ENCODE measurements at regions not wholly inside any gene's neighbourhood (a gene's known extent, or its start where the extent isn't known, plus 50 kb on each side); places are given as distances from the start of the nearest gene placed in this dataset.

DNA sequence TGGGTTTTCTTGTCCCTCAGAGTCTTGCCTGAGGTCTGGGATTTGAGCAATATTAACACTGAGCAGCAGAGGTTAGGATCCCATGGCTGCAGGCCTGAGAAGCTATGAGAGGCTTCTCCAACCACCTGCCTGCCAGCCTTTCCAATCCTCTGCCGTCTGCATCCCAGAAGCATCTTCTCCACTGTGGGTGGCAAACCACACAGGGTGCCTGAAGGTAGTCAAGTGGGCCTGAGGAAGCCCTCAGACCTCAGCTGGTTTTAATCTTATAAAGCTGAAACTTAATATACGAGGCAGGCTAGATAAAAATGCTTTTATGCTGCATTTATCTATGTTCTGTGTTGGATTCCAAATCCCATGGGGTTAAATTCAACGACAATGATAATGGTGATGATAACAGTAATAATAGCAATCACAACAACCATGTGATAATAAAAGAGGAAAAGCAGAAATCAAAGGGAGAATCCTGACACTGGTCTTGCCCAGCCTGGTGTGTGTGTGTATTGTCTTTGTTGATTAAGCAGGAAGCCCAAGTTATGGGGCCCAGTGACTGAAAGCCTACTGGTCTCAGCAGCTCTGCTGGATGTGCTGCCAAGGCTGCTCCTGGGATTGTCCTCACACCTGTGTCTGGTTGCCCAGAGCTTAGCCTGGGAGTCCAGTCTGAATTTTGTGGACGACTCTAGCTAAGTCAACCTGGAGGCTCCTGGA lies 59.7 kb upstream of the LDAH start (continued):
- TF ChIP-seq, protein P1, sequence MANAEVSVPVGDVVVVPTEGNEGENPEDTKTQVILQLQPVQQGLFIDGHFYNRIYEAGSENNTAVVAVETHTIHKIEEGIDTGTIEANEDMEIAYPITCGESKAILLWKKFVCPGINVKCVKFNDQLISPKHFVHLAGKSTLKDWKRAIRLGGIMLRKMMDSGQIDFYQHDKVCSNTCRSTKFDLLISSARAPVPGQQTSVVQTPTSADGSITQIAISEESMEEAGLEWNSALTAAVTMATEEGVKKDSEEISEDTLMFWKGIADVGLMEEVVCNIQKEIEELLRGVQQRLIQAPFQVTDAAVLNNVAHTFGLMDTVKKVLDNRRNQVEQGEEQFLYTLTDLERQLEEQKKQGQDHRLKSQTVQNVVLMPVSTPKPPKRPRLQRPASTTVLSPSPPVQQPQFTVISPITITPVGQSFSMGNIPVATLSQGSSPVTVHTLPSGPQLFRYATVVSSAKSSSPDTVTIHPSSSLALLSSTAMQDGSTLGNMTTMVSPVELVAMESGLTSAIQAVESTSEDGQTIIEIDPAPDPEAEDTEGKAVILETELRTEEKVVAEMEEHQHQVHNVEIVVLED (CRISPR knock-in tag; IDR thresholded peaks at IDR 0.05; ENCODE audit: borderline replicate concordance) = no peak
- TF ChIP-seq SP140L (CRISPR knock-in tag; IDR thresholded peaks at IDR 0.05; ENCODE audit: borderline replicate concordance) = no peak
- TF ChIP-seq SAFB2 (CRISPR knock-in tag; IDR thresholded peaks at IDR 0.05; ENCODE audit: borderline replicate concordance, low read depth) = no peak
- no peak for TF ChIP-seq FOXP1 (IDR thresholded peaks at IDR 0.05)
- no peak for TF ChIP-seq FOXP1 (CRISPR knock-in tag; IDR thresholded peaks at IDR 0.05)
- no peak for TF ChIP-seq FLYWCH1 (CRISPR knock-in tag; IDR thresholded peaks at IDR 0.05)
- no peak for TF ChIP-seq ZNF274 (CRISPR knock-in tag; IDR thresholded peaks at IDR 0.05)
- TF ChIP-seq, protein P2, sequence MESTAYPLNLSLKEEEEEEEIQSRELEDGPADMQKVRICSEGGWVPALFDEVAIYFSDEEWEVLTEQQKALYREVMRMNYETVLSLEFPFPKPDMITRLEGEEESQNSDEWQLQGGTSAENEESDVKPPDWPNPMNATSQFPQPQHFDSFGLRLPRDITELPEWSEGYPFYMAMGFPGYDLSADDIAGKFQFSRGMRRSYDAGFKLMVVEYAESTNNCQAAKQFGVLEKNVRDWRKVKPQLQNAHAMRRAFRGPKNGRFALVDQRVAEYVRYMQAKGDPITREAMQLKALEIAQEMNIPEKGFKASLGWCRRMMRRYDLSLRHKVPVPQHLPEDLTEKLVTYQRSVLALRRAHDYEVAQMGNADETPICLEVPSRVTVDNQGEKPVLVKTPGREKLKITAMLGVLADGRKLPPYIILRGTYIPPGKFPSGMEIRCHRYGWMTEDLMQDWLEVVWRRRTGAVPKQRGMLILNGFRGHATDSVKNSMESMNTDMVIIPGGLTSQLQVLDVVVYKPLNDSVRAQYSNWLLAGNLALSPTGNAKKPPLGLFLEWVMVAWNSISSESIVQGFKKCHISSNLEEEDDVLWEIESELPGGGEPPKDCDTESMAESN (CRISPR knock-in tag; conservative IDR thresholded peaks at IDR 0.05) = no peak

DNA sequence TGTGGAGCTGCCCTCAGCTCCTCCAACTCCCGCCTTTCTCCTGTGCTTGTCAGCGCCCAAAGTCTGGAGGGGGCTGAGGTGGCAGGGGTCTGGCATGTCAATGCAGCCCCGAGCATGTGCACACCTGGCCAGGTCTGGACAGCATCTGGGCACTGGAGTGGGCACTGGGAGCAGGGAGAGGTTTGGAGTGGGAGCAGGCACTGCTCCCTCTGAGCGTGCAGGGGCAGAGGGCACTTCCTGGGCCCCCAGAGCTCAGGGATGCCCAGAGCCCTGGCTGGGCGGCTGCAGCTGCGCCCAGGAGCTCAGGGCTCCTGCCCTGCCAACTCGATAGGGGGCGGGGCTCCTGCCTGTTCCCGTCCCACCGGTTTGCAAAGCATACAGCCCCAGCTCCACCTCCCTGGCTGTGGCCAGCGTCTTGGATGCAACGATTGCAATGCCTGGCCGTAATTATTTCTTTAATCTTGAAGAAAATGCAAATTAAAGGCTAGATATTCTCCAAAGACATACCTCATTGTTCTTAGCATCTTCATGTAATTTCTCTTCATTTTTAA lies 57.4 kb upstream of the LDAH start:
- BruUV-seq (replicated peaks) = no TSS peak
- Histone ChIP-seq H4K20me1 (ENCODE audit: insufficient read depth, low read length) (no peaks in the 10 kb centered on the region), H2AFZ (ENCODE audit: low read length) (no peak overlapping the region), H3K4me1 (ENCODE audit: insufficient read depth, low read length) (no peaks in the 10 kb centered on the region), H3K9ac (ENCODE audit: insufficient read depth, low read depth, low read length) (no peak overlapping the region), H3K9me3 (ENCODE audit: low read length) (peaks cover 8% of the 10 kb centered on the region), H3K4me2 (ENCODE audit: low read depth, low read length) (no peak overlapping the region), H3K36me3 (replicated peaks in 1 of 2; ENCODE audit: control insufficient read depth in 1 of 2, insufficient read depth in 2 of 2, low read length in 2 of 2) (no peaks in the 10 kb centered on the region), H3K4me3 (replicated peaks in 1 of 3; ENCODE audit: insufficient read depth in 1 of 3, low read depth in 2 of 3, low read length in 3 of 3) (no peak overlapping the region), H3K79me2 (ENCODE audit: insufficient read depth, low read length) (no peaks in the 10 kb centered on the region), H3K27ac (ENCODE audit: extremely low read length, insufficient read depth, low read length) (no peak overlapping the region), H3K27me3 (ENCODE audit: control insufficient read depth in 1 of 2, insufficient read depth in 2 of 2, low read length in 2 of 2) (peaks cover 0 to 4% of the 10 kb centered on the region in 2 experiments; a peak in 1 of 5 replicates)
- POLR2A ChIA-PET = no interaction called here
- DNase-seq (ENCODE audit: low spot score) (no peak), ATAC-seq (peak; percentile 66; the same call in 2 of the 3 replicates), FAIRE-seq (no peak)
- in situ Hi-C loops (cut with HindIII; ENCODE audit: extremely low pct_ligation_motif_present, low pct_unique_long_range_greater_than_20kb) (no loop called here), intact Hi-C loops (cut with micrococcal nuclease; ENCODE audit: unreplicated experiment) (no loop called here)
- CTCF ChIA-PET (ENCODE audit: low intra/inter-chr PET ratio, low total read pairs) = no interaction called here
- 23% methylated on average over 12 of the region's 13 CpGs for WGBS (ENCODE audit: low lambda C conversion rate)
- TF ChIP-seq ZNF776 (CRISPR knock-in tag; IDR thresholded peaks at IDR 0.05) (no peak), ESRRA (CRISPR knock-in tag; IDR thresholded peaks at IDR 0.05; ENCODE audit: low read depth) (no peak), ZBTB8A (CRISPR knock-in tag; IDR thresholded peaks at IDR 0.05; ENCODE audit: borderline replicate concordance, low read depth) (no peak)
- TF ChIP-seq, protein P3, sequence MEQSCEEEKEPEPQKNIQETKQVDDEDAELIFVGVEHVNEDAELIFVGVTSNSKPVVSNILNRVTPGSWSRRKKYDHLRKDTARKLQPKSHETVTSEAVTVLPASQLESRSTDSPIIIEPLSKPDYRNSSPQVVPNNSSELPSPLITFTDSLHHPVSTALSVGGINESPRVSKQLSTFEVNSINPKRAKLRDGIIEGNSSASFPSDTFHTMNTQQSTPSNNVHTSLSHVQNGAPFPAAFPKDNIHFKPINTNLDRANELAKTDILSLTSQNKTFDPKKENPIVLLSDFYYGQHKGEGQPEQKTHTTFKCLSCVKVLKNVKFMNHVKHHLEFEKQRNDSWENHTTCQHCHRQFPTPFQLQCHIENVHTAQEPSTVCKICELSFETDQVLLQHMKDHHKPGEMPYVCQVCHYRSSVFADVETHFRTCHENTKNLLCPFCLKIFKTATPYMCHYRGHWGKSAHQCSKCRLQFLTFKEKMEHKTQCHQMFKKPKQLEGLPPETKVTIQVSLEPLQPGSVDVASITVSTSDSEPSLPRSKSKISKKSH (CRISPR knock-in tag; IDR thresholded peaks at IDR 0.05; ENCODE audit: borderline replicate concordance) = 0 out of 2 replicates have a peak, but pooled peaks have one; percentile 41

Measured in HepG2 (cell line).